Osteocyte (in vitro differentiated cells): ENCODE measurements at regions not wholly inside any gene's neighbourhood (a gene's known extent, or its start where the extent isn't known, plus 50 kb on each side); places are given as distances from the start of the nearest gene placed in this dataset.

Experiments used
- DNase-seq: peaks from one replicate; pipeline ENCODE4 v3.0.0; 2021; ENCODE audit warnings: mixed read lengths; ENCODE audit not compliant: unreplicated experiment; ENCODE audit errors: extremely low spot score
- H3K27ac Mint-ChIP-seq: one replicate; pipeline ENCODE4 v1.8.0; 2021; ENCODE audit warnings: mild to moderate bottlenecking, mixed read lengths; ENCODE audit not compliant: unreplicated experiment
- H3K27me3 Mint-ChIP-seq: one replicate; pipeline ENCODE4 v1.8.0; 2021; ENCODE audit warnings: mixed read lengths; ENCODE audit not compliant: unreplicated experiment
- H3K36me3 Mint-ChIP-seq: one replicate; pipeline ENCODE4 v1.8.0; 2021; ENCODE audit warnings: mixed read lengths; ENCODE audit not compliant: unreplicated experiment
- H3K4me1 Mint-ChIP-seq: one replicate; pipeline ENCODE4 v1.8.0; 2021; ENCODE audit warnings: mixed read lengths; ENCODE audit not compliant: unreplicated experiment
- H3K4me3 Mint-ChIP-seq: one replicate; pipeline ENCODE4 v1.8.0; 2021; ENCODE audit warnings: mild to moderate bottlenecking, moderate library complexity, mixed read lengths; ENCODE audit not compliant: unreplicated experiment
- H3K9me3 Mint-ChIP-seq: one replicate; pipeline ENCODE4 v1.8.0; 2021; ENCODE audit warnings: mixed read lengths; ENCODE audit not compliant: unreplicated experiment
- CTCF ChIP-seq: fragments of 200-600 bp; sonication (generic); IDR thresholded peaks from 2 replicates; pipeline ENCODE4 v1.5.0; 2021; ENCODE audit warnings: antibody characterized with exemption, mild to moderate bottlenecking, moderate library complexity

DNA sequence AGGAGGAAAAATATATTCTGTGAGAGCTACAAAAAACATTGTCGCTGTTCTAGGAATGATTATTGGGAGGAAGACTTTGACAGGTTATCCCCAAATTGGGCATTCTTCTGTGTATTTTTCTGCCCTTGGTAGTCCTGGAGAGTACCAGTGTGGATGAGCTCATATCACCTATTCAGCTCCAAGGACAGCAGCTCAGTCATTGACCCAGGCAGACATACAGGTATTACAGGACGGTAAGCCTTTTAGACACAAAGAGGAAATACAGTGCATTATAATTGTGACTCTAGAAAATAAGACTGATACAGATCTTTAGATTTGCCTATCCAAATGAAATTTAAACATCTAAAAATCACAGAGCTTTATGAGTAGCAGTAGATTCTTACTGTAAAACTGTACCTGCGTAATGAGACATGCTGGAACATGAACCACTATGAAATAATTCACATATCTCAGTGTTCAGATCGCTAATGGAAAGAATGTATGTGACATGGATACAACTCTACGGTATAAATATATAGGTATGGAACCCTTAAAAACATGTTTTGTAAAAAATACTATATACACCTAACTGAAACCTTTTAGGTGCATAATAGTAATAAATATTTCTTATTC is 56.0 kb downstream of the PLK2 start:
- no peak overlapping the region for H3K4me3 Mint-ChIP-seq
- H3K36me3 Mint-ChIP-seq = no peaks in the 10 kb centered on the region
- DNase-seq = no peak
- no peak overlapping the region for H3K27ac Mint-ChIP-seq
- no peaks in the 10 kb centered on the region for H3K27me3 Mint-ChIP-seq
- no peaks in the 10 kb centered on the region for H3K9me3 Mint-ChIP-seq
- no peaks in the 10 kb centered on the region for H3K4me1 Mint-ChIP-seq
- TF ChIP-seq CTCF = no peak

DNA sequence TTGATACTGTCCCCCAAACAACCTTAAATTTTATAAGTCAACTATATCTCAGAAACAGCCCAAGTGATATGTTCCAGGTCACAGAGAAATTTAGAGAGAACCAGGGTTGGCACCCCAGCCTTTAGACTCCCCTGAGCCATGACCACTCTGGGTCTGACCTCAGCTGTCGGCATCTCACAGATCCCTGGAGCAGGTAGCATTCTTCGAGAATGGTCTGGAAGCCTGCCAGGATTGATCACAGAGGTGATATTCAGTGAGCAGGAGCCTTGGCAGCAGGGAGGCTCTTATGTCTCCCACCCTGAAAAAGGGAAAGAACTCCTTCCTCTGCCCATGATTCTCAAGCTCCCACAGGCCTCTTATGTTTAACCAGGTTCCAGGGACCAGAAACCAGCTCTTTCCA is 58.2 kb downstream of the PLK2 start:
- H3K27me3 Mint-ChIP-seq = no peaks in the 10 kb centered on the region
- no peak for DNase-seq
- TF ChIP-seq CTCF = no peak
- H3K27ac Mint-ChIP-seq = no peak overlapping the region
- no peaks in the 10 kb centered on the region for H3K9me3 Mint-ChIP-seq
- no peak overlapping the region for H3K4me3 Mint-ChIP-seq
- H3K4me1 Mint-ChIP-seq = no peaks in the 10 kb centered on the region
- no peaks in the 10 kb centered on the region for H3K36me3 Mint-ChIP-seq

DNA sequence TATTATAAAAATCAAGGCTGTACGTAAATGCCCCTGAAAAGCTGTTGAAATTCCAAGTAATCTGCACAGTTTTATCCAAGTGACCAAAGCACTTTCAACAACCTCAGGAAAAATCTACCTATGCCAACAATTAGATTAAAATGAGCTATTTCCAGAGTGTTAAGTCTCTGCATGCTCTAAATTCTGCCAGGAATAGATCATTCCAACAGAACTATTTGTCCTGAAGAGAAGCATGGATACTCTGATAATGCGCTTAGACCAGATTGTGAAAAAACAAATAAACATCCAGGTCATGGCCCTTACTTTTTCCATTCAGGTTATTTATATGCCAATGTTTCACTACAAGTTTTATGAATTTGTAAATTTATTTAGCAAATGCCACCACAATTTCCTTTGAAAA is 59.1 kb downstream of the PLK2 start:
- DNase-seq = no peak
- Mint-ChIP-seq H3K9me3 (no peaks in the 10 kb centered on the region), H3K27ac (no peak overlapping the region), H3K4me3 (no peak overlapping the region), H3K36me3 (no peaks in the 10 kb centered on the region), H3K4me1 (no peaks in the 10 kb centered on the region), H3K27me3 (no peaks in the 10 kb centered on the region)
- no peak for TF ChIP-seq CTCF

DNA sequence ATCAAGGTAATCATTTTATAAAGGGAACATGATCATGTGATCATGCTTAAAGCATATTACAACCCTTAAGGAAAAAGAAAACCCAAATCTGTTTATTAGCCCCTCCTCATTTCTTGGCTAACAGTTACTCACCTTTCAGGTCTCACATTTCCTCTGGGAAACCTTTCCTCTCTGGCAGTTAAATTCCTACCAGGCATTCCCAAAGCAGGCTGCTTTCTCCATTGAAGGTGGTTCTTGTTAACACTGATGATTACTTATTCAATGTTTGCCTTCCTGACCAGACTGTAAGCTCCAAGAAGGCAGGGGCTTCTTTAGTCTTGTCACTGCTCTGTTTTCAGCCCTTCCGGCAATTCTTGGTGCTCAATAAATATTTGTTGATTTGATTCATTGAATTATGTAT is 59.9 kb downstream of the PLK2 start:
- no peaks in the 10 kb centered on the region for H3K4me1 Mint-ChIP-seq
- no peak for TF ChIP-seq CTCF
- no peak for DNase-seq

GRCh38 chr5:58394339-58394738 is 65.5 kb downstream of the PLK2 start:
- Mint-ChIP-seq H3K4me1 (no peaks in the 10 kb centered on the region), H3K27ac (no peak overlapping the region), H3K27me3 (no peaks in the 10 kb centered on the region), H3K9me3 (no peaks in the 10 kb centered on the region), H3K36me3 (no peaks in the 10 kb centered on the region), H3K4me3 (no peak overlapping the region)
- TF ChIP-seq CTCF = no peak
- no peak for DNase-seq

More for the DNA sequence above, 59.9 kb downstream of the PLK2 start:
- Mint-ChIP-seq H3K27me3 (no peaks in the 10 kb centered on the region), H3K9me3 (no peaks in the 10 kb centered on the region), H3K27ac (no peak overlapping the region), H3K36me3 (no peaks in the 10 kb centered on the region), H3K4me3 (no peak overlapping the region)
